CD4-positive, alpha-beta memory T cell (primary cell): ENCODE measurements at regions not wholly inside any gene's neighbourhood (a gene's known extent, or its start where the extent isn't known, plus 50 kb on each side); places are given as distances from the start of the nearest gene placed in this dataset.

Experiments
- CTCF ChIA-PET: fragments of 350-600 bp; sonication (Branson Sonifier 250); formaldehyde crosslinking; loops from one replicate; lab custom pipeline; 2021; ENCODE audit warnings: inconsistent platforms; ENCODE audit not compliant: partially characterized antibody; lab: Charles Lee
- POLR2A ChIA-PET: fragments of 350-600 bp; sonication (Branson Sonifier 250); formaldehyde crosslinking; loops from one replicate; lab custom pipeline; 2021; ENCODE audit not compliant: partially characterized antibody; lab: Charles Lee
- DNase-seq, 5 donors: peaks; one replicate each; pipeline versions ENCODE4 v3.0.0 to v3.0.0-alpha.2; 2020 to 2022; ENCODE audit warnings: mixed read lengths in 1 of 5
- H3K27ac ChIP-seq: one replicate; pipeline ENCODE4 v1.7.0; 2013; ENCODE audit warnings: low read depth, low read length
- H3K27me3 ChIP-seq: 2 replicates; pipeline ENCODE4 v1.7.0; 2013; ENCODE audit warnings: mild to moderate bottlenecking, low read length, moderate library complexity; ENCODE audit not compliant: insufficient read depth
- H3K36me3 ChIP-seq: 2 replicates; pipeline ENCODE4 v1.7.0; 2013; ENCODE audit warnings: mild to moderate bottlenecking, low read length, moderate library complexity; ENCODE audit not compliant: insufficient read depth
- H3K4me1 ChIP-seq: 2 replicates; pipeline ENCODE4 v1.7.0; 2013; ENCODE audit warnings: mild to moderate bottlenecking, low read length, moderate library complexity; ENCODE audit not compliant: insufficient read depth
- H3K4me3 ChIP-seq, 2 donors: one replicate each; pipeline ENCODE4 v1.7.0; 2013; ENCODE audit warnings: low read length in 2 of 2, mild to moderate bottlenecking in 1 of 2
- H3K9me3 ChIP-seq, 2 donors: one replicate each; pipeline ENCODE4 v1.7.0; 2013; ENCODE audit warnings: low read length in 2 of 2, control low read depth in 1 of 2; ENCODE audit not compliant: control insufficient read depth in 1 of 2
- H3K27ac Mint-ChIP-seq, 7 donors: one replicate each; pipeline ENCODE4 v1.8.0; 2020 to 2021; ENCODE audit warnings: mixed read lengths in 7 of 7, mild to moderate bottlenecking in 6 of 7, inconsistent platforms in 3 of 7, moderate library complexity in 3 of 7
- H3K27me3 Mint-ChIP-seq, 2 donors: one replicate each; pipeline ENCODE4 v1.8.0; 2020 to 2021; ENCODE audit warnings: mixed read lengths in 2 of 2
- H3K36me3 Mint-ChIP-seq, 2 donors: one replicate each; pipeline ENCODE4 v1.8.0; 2020 to 2021; ENCODE audit warnings: mixed read lengths in 2 of 2, inconsistent platforms in 1 of 2, mild to moderate bottlenecking in 1 of 2
- H3K4me1 Mint-ChIP-seq, 4 donors: one replicate each; pipeline ENCODE4 v1.8.0; 2020 to 2021; ENCODE audit warnings: mixed read lengths in 4 of 4, mild to moderate bottlenecking in 1 of 4
- H3K4me3 Mint-ChIP-seq, 8 donors: one replicate each; pipeline ENCODE4 v1.8.0; 2020 to 2021; ENCODE audit warnings: mixed read lengths in 8 of 8, mild to moderate bottlenecking in 7 of 8, moderate library complexity in 6 of 8, inconsistent platforms in 3 of 8
- H3K9me3 Mint-ChIP-seq, 8 donors: one replicate each; pipeline ENCODE4 v1.8.0; 2020 to 2021; ENCODE audit warnings: mixed read lengths in 8 of 8, mild to moderate bottlenecking in 5 of 8, inconsistent platforms in 3 of 8, moderate library complexity in 1 of 8
- intact Hi-C: fragments of 100-400 bp; cut with micrococcal nuclease; formaldehyde crosslinking; loops from one replicate; pipeline ENCODE4 v1.15.1; 2023

DNA sequence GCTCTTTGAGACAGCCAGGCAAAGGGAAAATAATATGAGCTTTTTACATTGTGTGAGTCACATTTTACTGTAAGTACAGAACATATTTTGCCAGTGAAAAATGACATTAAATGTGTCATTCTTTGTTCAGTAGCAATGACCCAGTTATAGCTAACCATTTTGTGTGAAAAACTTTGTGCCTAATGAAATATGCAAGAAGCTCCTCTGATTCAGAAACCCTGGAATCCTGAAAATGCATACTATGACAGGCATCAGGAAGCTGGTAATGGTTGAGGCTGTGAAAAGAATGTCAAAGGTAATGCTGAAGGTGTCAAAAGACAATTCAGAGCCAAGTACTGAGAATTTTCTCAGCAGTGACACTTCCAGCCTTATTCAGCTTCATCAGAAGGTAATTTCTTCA is 549.5 kb upstream of the SMIM31 start:
- ChIA-PET POLR2A (no interaction called here), CTCF (no interaction called here)
- Histone ChIP-seq H3K4me1 (no peaks in the 10 kb centered on the region), H3K27me3 (no peaks in the 10 kb centered on the region), H3K9me3 (no peaks in the 10 kb centered on the region), H3K36me3 (no peaks in the 10 kb centered on the region), H3K27ac (no peak overlapping the region), H3K4me3 (no peak overlapping the region)
- H3K27me3 Mint-ChIP-seq = no peaks in the 10 kb centered on the region
- H3K27ac Mint-ChIP-seq = no peak overlapping the region
- intact Hi-C loops = no loop called here
- no peaks in the 10 kb centered on the region for H3K36me3 Mint-ChIP-seq
- H3K4me1 Mint-ChIP-seq = no peaks in the 10 kb centered on the region
- no peak overlapping the region for H3K4me3 Mint-ChIP-seq
- H3K9me3 Mint-ChIP-seq = peaks cover 0 to 4% (median 2%) of the 10 kb centered on the region in 8 donors
- DNase-seq = no peak

DNA sequence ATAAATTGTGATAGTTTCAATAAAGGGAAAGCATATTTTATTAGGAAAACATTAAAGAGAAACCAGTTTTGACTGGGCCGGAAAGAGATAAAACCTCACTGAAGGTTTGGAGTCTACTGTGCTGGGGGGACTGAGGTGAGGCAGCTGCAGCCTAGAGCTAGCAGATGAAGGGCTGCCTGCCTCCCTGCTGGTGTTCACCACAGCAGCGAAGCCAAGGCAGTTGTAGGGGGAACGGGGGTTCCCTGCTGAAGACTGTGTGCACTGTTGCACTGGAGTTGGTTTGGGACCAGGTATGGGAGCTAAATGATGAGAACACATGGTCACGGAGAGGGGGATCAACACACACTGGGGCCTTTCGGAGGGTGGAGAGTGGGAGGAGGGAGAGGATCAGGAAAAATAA is 546.5 kb upstream of the SMIM31 start:
- Mint-ChIP-seq H3K27ac (no peak overlapping the region), H3K4me1 (no peaks in the 10 kb centered on the region), H3K9me3 (peaks cover 0 to 4% (median 0%) of the 10 kb centered on the region in 8 donors), H3K4me3 (peak overlapping the region in 1 of 8 donors; percentile 27), H3K36me3 (no peaks in the 10 kb centered on the region), H3K27me3 (no peaks in the 10 kb centered on the region)
- Histone ChIP-seq H3K27me3 (no peaks in the 10 kb centered on the region), H3K4me1 (no peaks in the 10 kb centered on the region), H3K27ac (no peak overlapping the region), H3K36me3 (no peaks in the 10 kb centered on the region), H3K4me3 (no peak overlapping the region), H3K9me3 (no peaks in the 10 kb centered on the region)
- no peak for DNase-seq
- ChIA-PET POLR2A (no interaction called here), CTCF (no interaction called here)
- intact Hi-C loops = no loop called here

DNA sequence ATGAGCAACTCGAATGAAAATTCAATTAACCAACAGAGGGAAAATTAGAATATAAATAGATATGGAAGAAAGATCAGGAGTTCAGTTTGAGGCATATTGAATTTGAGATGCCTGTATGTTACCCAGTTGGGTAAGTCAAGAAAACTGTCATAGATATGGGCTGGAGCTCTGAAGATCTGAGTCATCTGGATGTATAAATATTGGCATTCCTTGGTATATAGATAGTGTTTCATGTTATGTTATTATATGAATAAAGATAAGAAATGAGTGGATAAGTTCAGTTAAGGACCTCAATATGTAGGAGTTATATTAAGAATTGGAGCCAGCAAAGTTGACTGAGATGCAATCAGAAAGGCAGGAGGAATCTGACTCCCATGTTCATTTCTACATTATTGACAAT is 543.6 kb upstream of the SMIM31 start:
- no peaks in the 10 kb centered on the region for H3K4me1 ChIP-seq
- Mint-ChIP-seq H3K36me3 (no peaks in the 10 kb centered on the region), H3K9me3 (peaks cover 0 to 3% (median 0%) of the 10 kb centered on the region in 8 donors), H3K27me3 (no peaks in the 10 kb centered on the region), H3K27ac (no peak overlapping the region), H3K4me3 (no peak overlapping the region), H3K4me1 (no peaks in the 10 kb centered on the region)
- ChIA-PET POLR2A (no interaction called here), CTCF (no interaction called here)
- no peaks in the 10 kb centered on the region for H3K9me3 ChIP-seq
- H3K4me3 ChIP-seq = no peak overlapping the region
- H3K27me3 ChIP-seq = no peaks in the 10 kb centered on the region
- no peaks in the 10 kb centered on the region for H3K36me3 ChIP-seq
- intact Hi-C loops = no loop called here
- H3K27ac ChIP-seq = no peak overlapping the region
- no peak for DNase-seq

DNA sequence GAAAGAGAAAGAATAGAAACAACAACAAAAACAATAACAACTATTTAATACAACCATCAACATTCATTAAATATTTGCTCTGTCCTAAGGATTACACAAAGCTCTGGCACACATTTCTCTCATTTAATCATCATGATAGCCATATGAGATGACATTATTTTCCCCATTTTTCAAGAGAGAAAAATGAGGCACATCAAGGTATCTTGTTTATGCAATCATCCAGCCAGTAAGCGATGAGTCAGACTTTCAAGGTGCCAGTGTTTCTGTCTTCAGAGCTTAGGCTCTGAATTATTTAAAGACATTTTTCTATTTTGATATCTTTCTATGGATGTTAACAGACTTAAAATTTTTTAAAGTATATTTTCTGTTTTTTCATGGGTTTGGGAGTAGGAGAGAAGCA is 541.8 kb upstream of the SMIM31 start:
- Mint-ChIP-seq H3K27me3 (no peaks in the 10 kb centered on the region), H3K4me3 (no peak overlapping the region), H3K4me1 (no peaks in the 10 kb centered on the region), H3K9me3 (peaks cover 0 to 3% (median 0%) of the 10 kb centered on the region in 8 donors), H3K27ac (no peak overlapping the region), H3K36me3 (no peaks in the 10 kb centered on the region)
- no peak overlapping the region for H3K4me3 ChIP-seq
- ChIA-PET CTCF (no interaction called here), POLR2A (no interaction called here)
- no peak overlapping the region for H3K27ac ChIP-seq
- no peaks in the 10 kb centered on the region for H3K4me1 ChIP-seq
- H3K36me3 ChIP-seq = no peaks in the 10 kb centered on the region
- DNase-seq = no peak
- no peaks in the 10 kb centered on the region for H3K27me3 ChIP-seq
- H3K9me3 ChIP-seq = no peaks in the 10 kb centered on the region
- intact Hi-C loops = no loop called here

DNA sequence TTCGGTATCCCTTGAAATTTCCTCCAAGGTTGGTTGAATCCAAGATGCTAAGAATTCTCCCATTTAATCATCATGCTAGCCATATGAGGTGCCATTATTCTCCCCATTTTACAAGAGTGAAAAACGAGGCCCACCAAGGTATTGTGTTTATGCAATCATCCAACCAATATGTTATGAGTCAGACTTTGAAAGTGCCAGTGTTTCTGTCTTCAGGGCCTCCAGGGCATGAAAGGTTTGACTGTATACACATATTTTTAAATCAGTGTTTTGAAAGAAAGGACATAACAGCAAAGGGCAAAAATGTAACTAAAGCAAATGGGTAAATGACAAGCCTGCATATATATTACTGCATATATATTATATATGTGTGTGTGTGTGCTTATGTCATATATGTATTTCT is 541.2 kb upstream of the SMIM31 start:
- no peak overlapping the region for H3K4me3 Mint-ChIP-seq
- intact Hi-C loops = no loop called here
- Histone ChIP-seq H3K36me3 (no peaks in the 10 kb centered on the region), H3K9me3 (no peaks in the 10 kb centered on the region), H3K27ac (no peak overlapping the region), H3K4me3 (no peak overlapping the region), H3K27me3 (no peaks in the 10 kb centered on the region), H3K4me1 (no peaks in the 10 kb centered on the region)
- DNase-seq = no peak
- ChIA-PET POLR2A (no interaction called here), CTCF (no interaction called here)
- H3K27me3 Mint-ChIP-seq = no peaks in the 10 kb centered on the region
- H3K9me3 Mint-ChIP-seq = no peaks in the 10 kb centered on the region
- H3K27ac Mint-ChIP-seq = no peak overlapping the region
- H3K36me3 Mint-ChIP-seq = no peaks in the 10 kb centered on the region
- no peaks in the 10 kb centered on the region for H3K4me1 Mint-ChIP-seq

DNA sequence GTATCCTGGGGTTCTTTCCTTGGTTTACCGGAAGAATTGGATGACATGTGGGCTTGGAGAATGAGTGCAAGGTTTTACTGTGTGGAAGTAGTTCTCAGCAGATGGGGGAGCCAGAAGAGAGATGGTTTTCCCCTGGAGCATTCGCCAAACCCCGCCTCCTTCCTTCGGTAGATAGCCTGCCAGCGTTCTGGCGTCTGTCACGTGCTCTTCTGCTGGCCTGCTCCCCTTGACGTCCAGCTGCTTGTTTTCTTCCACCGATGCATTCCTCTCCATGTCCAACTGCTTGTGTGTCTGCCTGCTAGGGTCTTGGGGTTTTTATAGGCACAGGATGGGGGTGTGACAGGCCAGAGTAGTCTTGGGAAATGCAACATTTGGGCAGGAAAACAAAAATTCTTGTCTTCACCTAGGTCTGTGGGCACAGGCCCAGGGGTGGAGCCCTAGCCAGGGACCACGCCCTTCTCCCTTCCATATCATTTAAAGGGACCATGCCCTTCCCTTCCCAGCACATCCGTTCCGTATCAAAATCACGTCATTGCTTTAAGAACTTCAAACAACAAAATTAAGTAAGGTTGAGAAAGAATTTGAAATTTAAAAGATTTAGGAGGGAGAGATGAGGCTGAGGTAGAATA is 538.7 kb upstream of the SMIM31 start:
- Histone ChIP-seq H3K4me3 (no peak overlapping the region), H3K27ac (no peak overlapping the region), H3K27me3 (no peaks in the 10 kb centered on the region), H3K9me3 (no peaks in the 10 kb centered on the region), H3K4me1 (no peaks in the 10 kb centered on the region), H3K36me3 (no peaks in the 10 kb centered on the region)
- no peaks in the 10 kb centered on the region for H3K27me3 Mint-ChIP-seq
- POLR2A ChIA-PET = no interaction called here
- H3K4me3 Mint-ChIP-seq = no peak overlapping the region
- CTCF ChIA-PET = no interaction called here
- peak in 1 of 5 donors; percentile 13 for DNase-seq
- H3K4me1 Mint-ChIP-seq = no peaks in the 10 kb centered on the region
- peaks cover 0 to 6% (median 1%) of the 10 kb centered on the region in 8 donors for H3K9me3 Mint-ChIP-seq
- H3K36me3 Mint-ChIP-seq = no peaks in the 10 kb centered on the region
- intact Hi-C loops = no loop called here
- H3K27ac Mint-ChIP-seq = no peak overlapping the region

DNA sequence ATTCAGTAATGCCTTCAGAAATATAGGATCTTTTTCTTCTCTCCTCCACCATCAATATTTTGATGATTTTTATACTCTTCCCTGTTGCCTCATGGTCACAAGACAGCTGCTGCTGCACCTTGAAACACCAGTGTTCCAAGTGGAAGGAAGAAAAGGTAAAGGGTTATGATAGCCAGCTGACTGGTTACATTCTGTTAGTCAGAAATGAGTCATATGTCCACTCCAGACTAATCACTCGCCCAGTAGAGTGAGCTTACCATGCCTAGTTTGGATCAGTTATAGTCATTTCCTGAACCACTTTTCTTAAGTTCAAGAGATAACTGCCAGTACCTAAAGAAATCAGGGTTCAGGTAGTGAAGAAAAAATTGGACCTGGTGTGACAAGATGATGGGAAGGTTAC is 532.3 kb upstream of the SMIM31 start:
- no peak overlapping the region for H3K4me3 ChIP-seq
- DNase-seq = no peak

DNA sequence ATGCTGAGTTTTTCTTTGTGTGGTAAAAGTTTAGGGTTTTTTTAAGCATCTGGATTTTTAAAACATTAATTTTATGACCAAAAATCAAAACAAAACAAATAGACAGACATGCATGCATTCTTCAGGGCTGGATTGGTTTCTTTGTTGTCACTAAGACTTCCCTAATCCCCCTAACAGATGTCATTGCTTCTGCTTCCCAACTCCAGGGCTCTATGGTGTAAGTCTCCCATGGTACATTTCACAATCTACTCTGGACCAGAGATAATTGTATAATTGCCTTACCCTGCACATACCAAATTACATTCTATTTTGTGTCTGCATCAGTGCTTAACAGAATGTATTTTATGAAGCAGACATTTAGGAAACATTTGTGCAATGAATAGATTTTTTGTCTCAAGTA is 529.1 kb upstream of the SMIM31 start:
- Mint-ChIP-seq H3K9me3 (peaks cover 0 to 5% (median 0%) of the 10 kb centered on the region in 8 donors), H3K4me1 (no peaks in the 10 kb centered on the region), H3K27me3 (no peaks in the 10 kb centered on the region), H3K4me3 (no peak overlapping the region), H3K36me3 (no peaks in the 10 kb centered on the region), H3K27ac (no peak overlapping the region)
- CTCF ChIA-PET = no interaction called here
- Histone ChIP-seq H3K36me3 (no peaks in the 10 kb centered on the region), H3K4me3 (no peak overlapping the region), H3K27me3 (no peaks in the 10 kb centered on the region), H3K9me3 (no peaks in the 10 kb centered on the region), H3K4me1 (no peaks in the 10 kb centered on the region), H3K27ac (no peak overlapping the region)
- POLR2A ChIA-PET = no interaction called here
- intact Hi-C loops = no loop called here
- no peak for DNase-seq

More for the DNA sequence above, 532.3 kb upstream of the SMIM31 start:
- CTCF ChIA-PET = no interaction called here
- Mint-ChIP-seq H3K27ac (no peak overlapping the region), H3K4me3 (no peak overlapping the region), H3K27me3 (no peaks in the 10 kb centered on the region), H3K4me1 (no peaks in the 10 kb centered on the region), H3K9me3 (peaks cover 0 to 7% (median 1%) of the 10 kb centered on the region in 8 donors), H3K36me3 (no peaks in the 10 kb centered on the region)
- Histone ChIP-seq H3K27ac (no peak overlapping the region), H3K36me3 (no peaks in the 10 kb centered on the region), H3K9me3 (no peaks in the 10 kb centered on the region), H3K27me3 (no peaks in the 10 kb centered on the region), H3K4me1 (no peaks in the 10 kb centered on the region)
- POLR2A ChIA-PET = no interaction called here
- intact Hi-C loops = no loop called here
